IMR-90 (cell line): ENCODE measurements at regions not wholly inside any gene's neighbourhood (a gene's known extent, or its start where the extent isn't known, plus 50 kb on each side); places are given as distances from the start of the nearest gene placed in this dataset.
"Not testable (repeated sequence)": the region's sequence is repeated elsewhere in the genome, so short reads cannot be mapped to it uniquely, and the experiment has no call there.

Experiments
- ATAC-seq: fragments of 200-7000 bp; cut with Tn5 transposase; 2 replicates; pipeline ENCODE4 v1.9.1; 2020; ENCODE audit warnings: low read depth, mild to moderate bottlenecking, moderate library complexity
- BruUV-seq: library from RNA; stranded (reverse); fragments of 400-500 nt; replicated peaks from 2 replicates; lab custom pipeline; 2021; lab: Mats Ljungman, UMichigan
- CTCF ChIA-PET: fragments of 300-600 bp; formaldehyde crosslinking; extraction: SDS; loops from one replicate; lab custom pipeline; 2021; ENCODE audit warnings: antibody characterized with exemption; lab: Yijun Ruan, JAX
- POLR2A ChIA-PET: fragments of 300-600 bp; sonication (Branson Sonifier 250); formaldehyde crosslinking; loops from one replicate; lab custom pipeline; 2022; ENCODE audit warnings: antibody characterized with exemption; ENCODE audit not compliant: unreplicated experiment; lab: Charles Lee
- DNase-seq: peaks from one replicate; pipeline ENCODE4 v3.0.0; 2013
- H2AFZ ChIP-seq: replicated peaks from 2 replicates; pipeline ENCODE3; 2013; ENCODE audit warnings: low read length, mild to moderate bottlenecking; ENCODE audit not compliant: poor library complexity
- H2AK5ac ChIP-seq: 2 replicates; pipeline ENCODE4 v1.6.1; 2013; ENCODE audit warnings: low read depth, low read length, inconsistent platforms
- H2AK9ac ChIP-seq: replicated peaks from 2 replicates; pipeline ENCODE3; 2013; ENCODE audit warnings: mild to moderate bottlenecking, low read depth, low read length, moderate library complexity; ENCODE audit not compliant: poor library complexity
- H2BK120ac ChIP-seq: 2 replicates; pipeline ENCODE4 v1.6.1; 2013; ENCODE audit warnings: low read depth, low read length, inconsistent platforms
- H2BK15ac ChIP-seq: 3 replicates; pipeline ENCODE4 v1.6.1; 2013; ENCODE audit warnings: low read depth, low read length, inconsistent platforms
- H2BK20ac ChIP-seq: 2 replicates; pipeline ENCODE4 v1.6.1; 2013; ENCODE audit warnings: low read depth, mild to moderate bottlenecking, inconsistent platforms, low read length, moderate library complexity
- H2BK5ac ChIP-seq: 2 replicates; pipeline ENCODE4 v1.6.1; 2013; ENCODE audit warnings: mild to moderate bottlenecking, low read depth, low read length, inconsistent platforms; ENCODE audit not compliant: poor library complexity, severe bottlenecking
- H3K14ac ChIP-seq: replicated peaks from 2 replicates; pipeline ENCODE4 v1.6.1; 2013; ENCODE audit warnings: low read depth, low read length, inconsistent platforms
- H3K18ac ChIP-seq: 2 replicates; pipeline ENCODE4 v1.6.1; 2013; ENCODE audit warnings: low read depth, low read length, control low read depth
- H3K23ac ChIP-seq: 2 replicates; pipeline ENCODE4 v1.6.1; 2013; ENCODE audit warnings: low read depth, low read length, inconsistent platforms
- H3K27ac ChIP-seq: 2 replicates; pipeline ENCODE4 v1.5.1; 2013; ENCODE audit warnings: mild to moderate bottlenecking, control low read depth, low read length; ENCODE audit not compliant: insufficient read depth
- H3K27me3 ChIP-seq: 2 replicates; pipeline ENCODE4 v1.6.1; 2013; ENCODE audit warnings: low read length; ENCODE audit not compliant: control insufficient read depth, insufficient read depth
- H3K36me3 ChIP-seq: 2 replicates; pipeline ENCODE4 v1.6.1; 2013; ENCODE audit warnings: low read length, mixed read lengths; ENCODE audit not compliant: control insufficient read depth, insufficient read depth
- H3K4ac ChIP-seq: 2 replicates; pipeline ENCODE4 v1.6.1; 2013; ENCODE audit warnings: low read depth, low read length, inconsistent platforms
- H3K4me1 ChIP-seq: 2 replicates; pipeline ENCODE4 v1.6.1; 2013; ENCODE audit warnings: low read length, mixed read lengths; ENCODE audit not compliant: control insufficient read depth, insufficient read depth
- H3K4me2 ChIP-seq: 2 replicates; pipeline ENCODE4 v1.6.1; 2013; ENCODE audit warnings: low read depth, mild to moderate bottlenecking, control low read depth, low read length, moderate library complexity
- H3K4me3 ChIP-seq: 2 replicates; pipeline ENCODE4 v1.5.1; 2013; ENCODE audit warnings: low read depth, mild to moderate bottlenecking, control low read depth, low read length, moderate library complexity; ENCODE audit not compliant: insufficient read depth
- H3K56ac ChIP-seq: 2 replicates; pipeline ENCODE4 v1.6.1; 2013; ENCODE audit warnings: low read length, inconsistent platforms; ENCODE audit not compliant: insufficient read depth; ENCODE audit errors: extremely low read depth
- H3K79me1 ChIP-seq, 2 experiments: 2 replicates each; pipeline ENCODE4 v1.6.1; 2013; ENCODE audit warnings: low read length in 2 of 2, inconsistent platforms in 1 of 2, low read depth in 1 of 2
- H3K9ac ChIP-seq: 2 replicates; pipeline ENCODE4 v1.6.1; 2013; ENCODE audit warnings: low read depth, low read length, control low read depth
- H3K9me1 ChIP-seq: 2 replicates; pipeline ENCODE4 v1.6.1; 2013; ENCODE audit warnings: low read length, inconsistent platforms; ENCODE audit not compliant: insufficient read depth
- H3K9me3 ChIP-seq: 2 replicates; pipeline ENCODE4 v1.6.1; 2013; ENCODE audit warnings: low read length; ENCODE audit not compliant: control insufficient read depth, insufficient read depth
- H4K20me1 ChIP-seq: 2 replicates; pipeline ENCODE4 v1.6.1; 2013; ENCODE audit warnings: low read length, inconsistent platforms; ENCODE audit not compliant: insufficient read depth
- H4K5ac ChIP-seq: 2 replicates; pipeline ENCODE4 v1.6.1; 2013; ENCODE audit warnings: mild to moderate bottlenecking, low read depth, low read length, control low read depth
- H4K8ac ChIP-seq, 2 experiments: 2 replicates each; pipeline ENCODE4 v1.6.1; 2013; ENCODE audit warnings: low read depth in 2 of 2, low read length in 2 of 2, control low read depth in 1 of 2, inconsistent platforms in 1 of 2
- H4K91ac ChIP-seq: 2 replicates; pipeline ENCODE4 v1.6.1; 2013; ENCODE audit warnings: low read depth, low read length, inconsistent platforms; ENCODE audit not compliant: insufficient read depth
- POLR2A ChIP-seq: IDR thresholded peaks from 2 replicates; pipeline ENCODE4 v1.6.1; 2012; ENCODE audit warnings: mild to moderate bottlenecking, low read depth, low read length
- WGBS, 2 experiments: methylation state at CpG; one replicate each; pipeline versions ENCODE4 v1.1.5 to v1.1.7; 2013; ENCODE audit warnings: missing lambda C conversion rate in 2 of 2; ENCODE audit not compliant: insufficient read length in 1 of 2; ENCODE audit errors: extremely low coverage in 2 of 2; 5-methylcytosine and 5-hydroxymethylcytosine counted together
- dilution Hi-C: fragments of 300-500 bp; cut with HindIII; formaldehyde crosslinking; loops from one replicate; pipeline ENCODE4 v1.14.3; 2018; ENCODE audit warnings: low sequenced_read_pairs; ENCODE audit not compliant: unreplicated experiment
- in situ Hi-C: fragments of 300-500 bp; cut with MboI; formaldehyde crosslinking; loops from 3 replicates; pipeline ENCODE4 v1.14.3; 2019; ENCODE audit warnings: low sequenced_read_pairs, inconsistent platforms, mixed read lengths
- intact Hi-C: fragments of 100-400 bp; cut with micrococcal nuclease; formaldehyde crosslinking; loops from 2 replicates; pipeline ENCODE4 v1.10.0; 2022

- no peak overlapping the region for H2BK120ac ChIP-seq
- H2BK20ac ChIP-seq, result no peak overlapping the region
- no peak overlapping the region for H4K5ac ChIP-seq
- H3K4me3 ChIP-seq, result no peak overlapping the region
- CTCF ChIA-PET, result no interaction called here
- no peak overlapping the region for H2BK5ac ChIP-seq
- no peaks in the 10 kb centered on the region for H4K20me1 ChIP-seq
- in situ Hi-C loops (no loop called here), dilution Hi-C loops (no loop called here), intact Hi-C loops (no loop called here)
- POLR2A ChIA-PET, result no interaction called here
- no peaks in the 10 kb centered on the region for H3K9me3 ChIP-seq
- no peak overlapping the region for H2BK15ac ChIP-seq
- H3K79me1 ChIP-seq, result no peaks in the 10 kb centered on the region
- DNase-seq (no peak), ATAC-seq (no peak)
- no peaks in the 10 kb centered on the region for H3K27me3 ChIP-seq
- 77% methylated on average over 8 of the region's 18 CpGs; no CpG with 5 or more reads in 1 of the 2 experiments for WGBS, 2 experiments
- no peak overlapping the region for H4K91ac ChIP-seq
- no peak overlapping the region for H3K18ac ChIP-seq
- no peak overlapping the region for H3K4ac ChIP-seq
- no peak overlapping the region for H2AK5ac ChIP-seq
- H3K56ac ChIP-seq, result no peak overlapping the region
- BruUV-seq, result no TSS peak
- no peak overlapping the region for H3K14ac ChIP-seq
- no peak overlapping the region for H3K23ac ChIP-seq
- no peak overlapping the region for H2AFZ ChIP-seq
- H3K4me1 ChIP-seq, result no peaks in the 10 kb centered on the region
- no peaks in the 10 kb centered on the region for H3K36me3 ChIP-seq
- no peak for TF ChIP-seq POLR2A
- H3K27ac ChIP-seq, result no peak overlapping the region
- H3K9ac ChIP-seq, result no peak overlapping the region
- H4K8ac ChIP-seq, result no peak overlapping the region
- no peak overlapping the region for H2AK9ac ChIP-seq
- no peak overlapping the region for H3K4me2 ChIP-seq
- no peaks in the 10 kb centered on the region for H3K9me1 ChIP-seq
These were observed 162.0 kb upstream of the WDFY3 start for GRCh38 chr4:85128246-85129204.

GRCh38 chr4:85129354-85130125, 163.1 kb upstream of the WDFY3 start:
- H3K4me2 ChIP-seq, H2AK5ac ChIP-seq, POLR2A ChIA-PET, H3K79me1 ChIP-seq, intact Hi-C loops, H4K91ac ChIP-seq, ATAC-seq, H3K9me3 ChIP-seq, H3K27ac ChIP-seq, H4K20me1 ChIP-seq, BruUV-seq, H2BK5ac ChIP-seq, CTCF ChIA-PET, H2BK120ac ChIP-seq, in situ Hi-C loops, H2AK9ac ChIP-seq, H4K5ac ChIP-seq, H3K14ac ChIP-seq, H3K9ac ChIP-seq, H3K27me3 ChIP-seq, H2BK15ac ChIP-seq, dilution Hi-C loops, H2AFZ ChIP-seq, H2BK20ac ChIP-seq, H3K18ac ChIP-seq, H3K56ac ChIP-seq, H3K4ac ChIP-seq, H3K4me1 ChIP-seq, H3K9me1 ChIP-seq, H3K36me3 ChIP-seq, DNase-seq, H3K23ac ChIP-seq, H4K8ac ChIP-seq, H3K4me3 ChIP-seq: not testable (repeated sequence)
- 100% methylated on average over 1 of the region's 5 CpGs; no CpG with 5 or more reads in 1 of the 2 experiments for WGBS, 2 experiments
